ENCODE measurements at regions not wholly inside any gene's neighbourhood (a gene's known extent, or its start where the extent isn't known, plus 50 kb on each side); places are given as distances from the start of the nearest gene placed in this dataset.
"Not testable (repeated sequence)": the region's sequence is repeated elsewhere in the genome, so short reads cannot be mapped to it uniquely, and the experiment has no call there.

DNA sequence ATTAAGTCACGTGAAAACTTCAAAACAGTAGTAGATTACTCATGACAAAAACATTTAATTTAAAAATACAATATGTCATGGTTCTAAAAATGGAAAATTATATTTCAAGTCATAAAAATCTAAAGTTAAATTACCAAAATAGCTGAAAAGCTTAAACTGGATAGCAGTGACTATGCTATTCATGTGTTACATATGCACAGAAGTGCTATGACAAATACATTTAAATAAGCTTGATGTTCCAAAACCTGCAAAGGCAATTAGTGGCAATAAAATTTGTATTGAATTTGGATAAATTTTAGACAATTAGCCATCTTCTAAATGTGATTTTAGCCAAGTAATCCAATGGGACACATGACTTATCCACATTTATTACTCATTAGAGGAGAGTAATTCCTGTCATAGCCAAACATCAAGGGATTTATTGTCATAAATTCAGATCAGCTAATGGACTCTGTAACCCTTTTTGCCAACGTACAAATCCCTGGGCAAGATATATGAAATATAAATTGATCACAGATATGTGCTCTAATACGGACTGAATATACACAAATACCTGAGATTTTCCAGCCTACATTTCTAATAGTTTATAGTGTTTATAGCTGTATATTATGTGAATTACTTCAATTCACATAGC is 419.4 kb downstream of the ISL1 start:
- Mint-ChIP-seq H3K36me3 (ENCODE audit: low read depth) (no peaks in the 10 kb centered on the region), H3K27me3 (no peaks in the 10 kb centered on the region), H3K4me1 (no peaks in the 10 kb centered on the region), H3K4me3 (no peak overlapping the region), H3K27ac (no peak overlapping the region), H3K9me3 (ENCODE audit: low read depth) (no peaks in the 10 kb centered on the region)
- DNase-seq (no peak), ATAC-seq (no peak)
- ChIA-PET CTCF (interaction anchor here (0.5 to 0.7 kb wide), 2 partner anchors 12 to 421 kb away, joined by 3 read pairs; no protein-coding TSS in a partner anchor), POLR2A (no interaction called here)
- intact Hi-C loops (cut with DNase I, micrococcal nuclease) = no loop called here

DNA sequence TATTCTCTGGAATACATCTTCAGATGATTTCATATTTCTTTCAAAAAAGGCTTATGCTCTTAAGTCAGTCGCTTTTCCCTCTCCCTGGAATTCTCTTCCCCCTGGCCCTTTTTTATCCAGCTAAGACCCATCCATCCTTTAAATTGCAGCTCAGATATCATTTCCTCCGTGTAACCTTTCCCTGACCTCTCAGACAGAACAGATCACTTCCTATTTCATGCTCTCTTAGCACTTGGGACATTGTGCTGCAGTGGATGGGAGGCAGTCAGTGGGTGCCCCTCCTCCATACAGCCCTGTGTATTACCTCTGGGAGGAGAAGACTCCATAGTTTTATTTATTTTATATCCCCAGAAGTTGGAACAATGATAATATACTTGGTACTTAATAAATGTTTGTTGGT is 423.4 kb downstream of the ISL1 start:
- H3K27me3 Mint-ChIP-seq = no peaks in the 10 kb centered on the region
- intact Hi-C loops (cut with DNase I, micrococcal nuclease) = no loop called here
- CTCF ChIA-PET = interaction anchor here (0.7 kb wide), 1 partner anchor 164 kb away, joined by 3 read pairs; no protein-coding TSS in a partner anchor
- no peak for DNase-seq
- POLR2A ChIA-PET = no interaction called here
- H3K36me3 Mint-ChIP-seq (ENCODE audit: low read depth) = no peaks in the 10 kb centered on the region
- H3K4me3 Mint-ChIP-seq = no peak overlapping the region
- peaks cover 3% of the 10 kb centered on the region for H3K9me3 Mint-ChIP-seq (ENCODE audit: low read depth)
- no peak overlapping the region for H3K27ac Mint-ChIP-seq
- no peak for ATAC-seq
- no peaks in the 10 kb centered on the region for H3K4me1 Mint-ChIP-seq

DNA sequence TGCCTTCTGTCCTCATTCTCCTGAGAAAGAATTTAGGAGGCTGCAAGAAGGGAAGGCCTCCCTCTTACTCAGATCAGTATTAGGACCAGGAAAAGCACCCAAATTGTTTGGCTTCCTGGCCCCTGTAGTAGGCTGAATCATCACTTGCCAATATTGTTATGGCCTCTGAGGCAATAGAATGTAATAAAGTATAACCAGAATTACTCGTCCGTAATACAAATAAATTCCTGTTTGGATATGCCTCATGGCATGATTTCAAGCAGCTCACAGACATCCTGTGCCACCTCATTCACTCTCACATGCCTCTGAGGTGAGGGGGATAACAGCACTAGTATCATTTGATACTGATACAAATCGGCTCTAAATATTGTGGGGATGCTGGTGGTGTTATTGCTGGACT is 427.3 kb downstream of the ISL1 start:
- intact Hi-C loops (cut with DNase I, micrococcal nuclease) = no loop called here
- Mint-ChIP-seq H3K27me3 (no peaks in the 10 kb centered on the region), H3K4me3 (no peak overlapping the region), H3K4me1 (no peaks in the 10 kb centered on the region), H3K36me3 (ENCODE audit: low read depth) (no peaks in the 10 kb centered on the region), H3K27ac (no peak overlapping the region), H3K9me3 (ENCODE audit: low read depth) (peaks cover 3% of the 10 kb centered on the region)
- DNase-seq = no peak
- no peak for ATAC-seq
- ChIA-PET POLR2A (interaction anchor here (0.6 kb wide), 1 partner anchor 670 kb away, joined by 3 read pairs; no protein-coding TSS in a partner anchor), CTCF (no interaction called here)

DNA sequence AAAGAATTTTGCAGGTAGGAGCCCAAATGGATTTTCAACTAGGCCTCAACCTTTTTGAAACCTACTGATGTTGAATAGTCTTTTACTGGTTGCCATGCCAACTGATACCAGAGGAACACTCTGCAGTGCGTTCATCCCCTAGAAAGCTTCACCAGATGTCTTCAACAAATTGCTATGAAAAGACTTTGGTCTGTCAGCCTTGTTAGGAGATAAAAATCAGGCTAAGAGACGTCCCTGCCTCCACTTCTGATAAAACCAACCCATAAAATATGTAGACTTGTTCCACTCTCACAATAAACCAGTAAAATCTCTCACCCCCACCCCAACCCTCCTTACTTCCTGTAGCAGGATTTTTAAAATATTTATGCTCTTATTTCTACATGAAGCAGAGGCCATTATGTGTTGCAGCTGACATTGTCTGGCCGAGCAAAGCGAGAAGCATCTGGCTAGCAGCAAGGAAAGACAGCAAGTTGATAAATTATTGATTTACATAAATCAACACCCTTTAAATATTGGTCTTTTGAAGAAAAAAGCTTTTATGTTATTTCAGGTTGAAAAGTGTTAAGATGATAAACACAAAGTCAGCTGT is 428.7 kb downstream of the ISL1 start:
- Mint-ChIP-seq H3K4me1 (no peaks in the 10 kb centered on the region), H3K9me3 (ENCODE audit: low read depth) (peaks cover 3% of the 10 kb centered on the region), H3K36me3 (ENCODE audit: low read depth) (no peaks in the 10 kb centered on the region), H3K4me3 (no peak overlapping the region), H3K27me3 (no peaks in the 10 kb centered on the region), H3K27ac (no peak overlapping the region)
- ATAC-seq (no peak), DNase-seq (no peak)
- CTCF ChIA-PET = no interaction called here
- intact Hi-C loops (cut with DNase I, micrococcal nuclease) = no loop called here
- POLR2A ChIA-PET = no interaction called here

DNA sequence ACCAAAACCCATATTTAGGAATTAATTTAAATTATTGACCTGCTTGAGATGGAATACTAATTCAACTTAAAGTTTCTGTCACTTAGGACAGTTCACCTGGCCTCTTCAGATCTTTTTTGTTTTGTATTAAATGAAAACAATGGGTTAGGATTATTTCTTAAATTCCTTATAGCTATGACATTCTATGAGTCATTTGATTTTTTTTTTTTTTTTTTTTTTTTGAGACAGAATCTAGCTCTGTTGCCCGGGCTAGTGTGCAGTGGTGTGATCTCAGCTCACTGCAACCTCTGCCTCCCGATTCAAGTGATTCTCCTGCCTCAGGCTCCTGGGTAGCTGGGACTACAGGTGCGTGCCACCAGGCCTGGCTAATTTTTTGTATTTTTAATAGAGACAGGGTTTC is 431.6 kb downstream of the ISL1 start:
- H3K4me1 Mint-ChIP-seq; H3K36me3 Mint-ChIP-seq (ENCODE audit: low read depth); H3K27ac Mint-ChIP-seq; H3K9me3 Mint-ChIP-seq (ENCODE audit: low read depth); ATAC-seq; DNase-seq; H3K4me3 Mint-ChIP-seq; POLR2A ChIA-PET; intact Hi-C loops (cut with DNase I, micrococcal nuclease); H3K27me3 Mint-ChIP-seq: not testable (repeated sequence)
- CTCF ChIA-PET = interaction anchor here (0.7 kb wide), 1 partner anchor 13 kb away, joined by 3 read pairs; no protein-coding TSS in a partner anchor

DNA sequence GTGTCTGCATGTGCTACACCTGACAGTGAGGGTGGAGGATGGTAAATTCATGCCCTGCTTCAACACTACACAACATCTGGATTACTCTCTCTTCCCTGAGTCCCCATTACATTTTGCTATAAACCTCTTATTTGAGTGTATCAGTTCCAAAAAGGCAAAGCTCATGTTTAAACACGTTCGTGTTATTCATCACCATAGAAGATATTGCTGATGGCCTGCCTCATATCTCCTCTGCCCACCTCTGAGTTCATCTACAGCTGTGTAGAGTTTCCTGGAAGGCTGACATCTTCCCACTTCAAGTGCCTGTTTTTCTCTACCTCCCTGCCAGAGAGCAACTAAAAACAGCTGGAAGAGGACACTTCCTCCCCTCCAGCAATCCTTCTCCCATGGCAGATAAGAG is 433.2 kb downstream of the ISL1 start:
- H3K4me3 Mint-ChIP-seq = no peak overlapping the region
- H3K36me3 Mint-ChIP-seq (ENCODE audit: low read depth) = no peaks in the 10 kb centered on the region
- no peaks in the 10 kb centered on the region for H3K27me3 Mint-ChIP-seq
- POLR2A ChIA-PET = no interaction called here
- DNase-seq (no peak), ATAC-seq (no peak)
- CTCF ChIA-PET = interaction anchor here (0.5 kb wide), 1 partner anchor 175 kb away, joined by 3 read pairs; no protein-coding TSS in a partner anchor
- H3K9me3 Mint-ChIP-seq (ENCODE audit: low read depth) = peaks cover 5% of the 10 kb centered on the region
- H3K4me1 Mint-ChIP-seq = no peaks in the 10 kb centered on the region
- H3K27ac Mint-ChIP-seq = no peak overlapping the region
- intact Hi-C loops (cut with DNase I, micrococcal nuclease) = no loop called here

DNA sequence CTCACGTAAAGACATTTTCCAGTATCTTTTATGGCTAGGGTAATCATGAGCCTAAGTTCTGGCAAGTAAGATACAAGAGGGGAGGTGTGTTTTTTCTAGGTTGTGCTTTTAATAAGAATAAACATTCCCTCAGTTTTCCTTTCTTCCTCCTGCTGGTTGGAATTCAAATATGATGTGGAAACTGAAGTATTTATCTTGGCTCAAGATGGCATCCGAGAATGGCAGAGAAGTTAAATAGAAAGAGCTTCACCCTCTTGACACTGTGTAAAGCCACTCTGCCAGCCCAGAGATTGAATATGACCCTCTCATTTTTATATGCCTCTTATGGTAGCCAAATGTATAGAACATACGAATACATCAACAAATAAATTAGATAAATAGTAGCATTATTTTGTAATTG is 438.4 kb downstream of the ISL1 start:
- ATAC-seq = no peak
- no peak overlapping the region for H3K27ac Mint-ChIP-seq
- H3K9me3 Mint-ChIP-seq (ENCODE audit: low read depth) = peaks cover 8% of the 10 kb centered on the region
- H3K36me3 Mint-ChIP-seq (ENCODE audit: low read depth) = no peaks in the 10 kb centered on the region
- H3K4me1 Mint-ChIP-seq = no peaks in the 10 kb centered on the region
- H3K4me3 Mint-ChIP-seq = no peak overlapping the region
- CTCF ChIA-PET = no interaction called here
- H3K27me3 Mint-ChIP-seq = no peaks in the 10 kb centered on the region
- no peak for DNase-seq
- intact Hi-C loops (cut with DNase I, micrococcal nuclease) = no loop called here
- POLR2A ChIA-PET = no interaction called here

DNA sequence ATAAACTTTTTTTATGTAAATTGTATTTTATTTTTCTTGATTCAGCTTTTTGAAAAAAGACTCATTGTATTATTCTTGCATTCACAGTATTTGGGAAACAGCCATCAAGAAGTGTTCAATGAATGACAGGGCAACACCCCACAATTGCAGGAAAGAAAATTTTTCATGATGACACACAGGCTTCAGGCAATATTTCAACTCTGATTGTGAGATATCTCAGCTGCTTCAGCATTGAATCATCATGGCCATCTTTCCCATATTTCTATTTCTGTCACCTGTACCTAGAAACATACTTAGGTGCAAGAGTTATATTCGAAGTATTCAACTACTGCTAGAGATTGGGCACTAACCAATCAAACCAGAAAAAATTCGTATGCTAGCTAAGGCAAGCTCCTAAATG is 446.0 kb downstream of the ISL1 start:
- Mint-ChIP-seq H3K9me3 (ENCODE audit: low read depth) (peaks cover 8% of the 10 kb centered on the region), H3K27ac (no peak overlapping the region), H3K36me3 (ENCODE audit: low read depth) (no peaks in the 10 kb centered on the region), H3K27me3 (no peaks in the 10 kb centered on the region), H3K4me1 (no peaks in the 10 kb centered on the region), H3K4me3 (no peak overlapping the region)
- intact Hi-C loops (cut with DNase I, micrococcal nuclease) = no loop called here
- ChIA-PET CTCF (no interaction called here), POLR2A (no interaction called here)
- DNase-seq (no peak), ATAC-seq (no peak)

DNA sequence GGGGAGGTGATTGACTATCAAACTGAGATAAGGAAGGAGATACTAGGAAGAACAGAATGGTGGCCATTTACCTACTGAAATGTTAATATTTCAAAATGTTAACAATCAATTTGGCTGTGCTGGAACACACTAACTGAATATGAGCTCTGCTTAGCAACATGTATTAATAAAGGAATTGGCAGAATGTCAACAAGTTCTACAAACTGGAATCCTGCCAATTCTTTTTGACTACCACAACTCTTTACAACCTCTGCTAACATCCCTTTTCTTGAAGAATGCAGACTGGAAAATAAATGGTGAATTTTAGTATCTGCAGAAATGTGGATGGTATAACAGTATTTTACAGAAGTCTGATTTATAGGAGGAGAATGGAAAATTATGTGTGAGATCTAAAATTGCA is 446.4 kb downstream of the ISL1 start:
- peaks cover 8% of the 10 kb centered on the region for H3K9me3 Mint-ChIP-seq (ENCODE audit: low read depth)
- H3K4me1 Mint-ChIP-seq = no peaks in the 10 kb centered on the region
- H3K36me3 Mint-ChIP-seq (ENCODE audit: low read depth) = no peaks in the 10 kb centered on the region
- no peak overlapping the region for H3K4me3 Mint-ChIP-seq
- no peaks in the 10 kb centered on the region for H3K27me3 Mint-ChIP-seq
- POLR2A ChIA-PET = no interaction called here
- ATAC-seq (no peak), DNase-seq (no peak)
- intact Hi-C loops (cut with DNase I, micrococcal nuclease) = no loop called here
- no peak overlapping the region for H3K27ac Mint-ChIP-seq
- CTCF ChIA-PET = no interaction called here

DNA sequence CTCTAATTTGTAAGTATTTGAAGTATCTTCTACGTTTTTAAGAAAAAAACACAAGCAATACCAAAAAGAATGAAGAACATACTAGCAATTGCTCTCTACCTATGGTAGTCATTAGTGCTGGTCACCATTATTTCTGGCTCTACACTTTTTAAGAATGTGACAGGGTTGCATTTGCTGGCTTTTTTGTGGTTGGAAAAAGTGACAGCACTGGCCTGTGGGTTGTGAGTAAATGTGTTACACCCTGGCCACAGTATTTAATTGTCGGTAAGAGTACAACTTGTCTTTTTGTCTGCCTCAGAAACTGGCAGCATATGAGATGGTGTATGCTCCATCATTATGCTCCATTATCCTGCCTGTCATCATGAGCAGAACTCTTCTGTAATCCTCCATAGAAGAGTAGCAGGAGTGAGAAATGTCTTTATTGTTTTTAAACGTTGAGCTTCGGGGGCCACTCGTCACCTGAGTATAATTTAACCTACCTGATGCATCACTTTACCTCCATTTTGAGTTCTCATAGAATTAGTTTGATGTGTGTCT is 449.8 kb downstream of the ISL1 start:
- DNase-seq (no peak), ATAC-seq (no peak)
- Mint-ChIP-seq H3K36me3 (ENCODE audit: low read depth) (no peaks in the 10 kb centered on the region), H3K4me1 (no peaks in the 10 kb centered on the region), H3K27me3 (no peaks in the 10 kb centered on the region), H3K9me3 (ENCODE audit: low read depth) (peaks cover 6% of the 10 kb centered on the region), H3K27ac (no peak overlapping the region), H3K4me3 (no peak overlapping the region)
- ChIA-PET POLR2A (no interaction called here), CTCF (no interaction called here)
- intact Hi-C loops (cut with DNase I, micrococcal nuclease) = no loop called here

DNA sequence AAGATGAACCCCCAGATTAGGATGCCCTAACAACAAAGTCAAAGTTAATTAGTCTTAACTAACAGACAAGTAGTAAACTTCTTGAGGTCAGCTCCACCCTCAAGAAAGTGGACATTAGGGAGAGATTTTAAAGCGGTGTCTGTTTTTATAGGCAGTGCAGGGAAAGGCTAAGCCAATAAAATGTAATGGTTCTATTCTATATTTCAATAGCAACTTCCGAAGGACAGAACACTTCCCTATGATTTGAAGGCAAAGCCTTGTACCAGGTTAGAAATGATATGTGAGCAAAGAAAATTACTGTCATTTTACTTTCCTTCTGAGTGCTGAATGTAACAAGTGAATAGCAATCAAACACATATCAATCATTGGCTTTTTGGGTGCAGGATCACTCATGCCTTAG is 455.2 kb downstream of the ISL1 start:
- Mint-ChIP-seq H3K27me3 (no peaks in the 10 kb centered on the region), H3K36me3 (ENCODE audit: low read depth) (no peaks in the 10 kb centered on the region), H3K9me3 (ENCODE audit: low read depth) (peaks cover 3% of the 10 kb centered on the region), H3K27ac (no peak overlapping the region), H3K4me3 (no peak overlapping the region), H3K4me1 (no peaks in the 10 kb centered on the region)
- intact Hi-C loops (cut with DNase I, micrococcal nuclease) = no loop called here
- POLR2A ChIA-PET = interaction anchor here (0.8 kb wide), 1 partner anchor 37 kb away, joined by 3 read pairs; no protein-coding TSS in a partner anchor
- CTCF ChIA-PET = no interaction called here
- DNase-seq (no peak), ATAC-seq (no peak)

DNA sequence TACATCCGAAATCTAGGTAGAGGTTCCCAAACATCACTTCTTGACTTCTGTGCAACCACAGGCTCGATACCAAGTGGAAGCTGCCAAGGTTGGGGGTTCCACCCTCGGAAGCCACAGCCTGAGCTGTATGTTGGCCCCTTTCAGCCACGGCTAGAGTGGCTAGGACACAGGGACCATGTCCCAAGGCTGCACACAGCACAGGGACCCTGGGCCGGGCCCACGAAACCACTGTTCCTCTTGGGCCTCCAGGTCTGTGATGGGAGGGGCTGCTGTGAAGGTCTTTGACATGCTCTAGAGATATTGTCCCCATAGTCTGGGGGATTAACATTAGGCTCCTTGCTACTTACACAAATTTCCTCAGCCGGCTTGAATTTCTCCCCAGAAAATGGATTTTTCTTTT is 460.6 kb downstream of the ISL1 start:
- no peak overlapping the region for H3K4me3 Mint-ChIP-seq
- intact Hi-C loops (cut with DNase I, micrococcal nuclease) = no loop called here
- ChIA-PET CTCF (no interaction called here), POLR2A (no interaction called here)
- ATAC-seq (no peak), DNase-seq (no peak)
- H3K36me3 Mint-ChIP-seq (ENCODE audit: low read depth) = no peaks in the 10 kb centered on the region
- H3K27me3 Mint-ChIP-seq = no peaks in the 10 kb centered on the region
- H3K9me3 Mint-ChIP-seq (ENCODE audit: low read depth) = peaks cover 3% of the 10 kb centered on the region
- H3K27ac Mint-ChIP-seq = no peak overlapping the region
- H3K4me1 Mint-ChIP-seq = no peaks in the 10 kb centered on the region

All from activated CD4-positive, alpha-beta T cell treated with anti-CD3 and anti-CD28 coated beads for 36 hours (primary cell).